Eye (tissue), 1 donor: ENCODE measurements at regions not wholly inside any gene's neighbourhood (a gene's known extent, or its start where the extent isn't known, plus 50 kb on each side); places are given as distances from the start of the nearest gene placed in this dataset.
A peak's percentile ranks its signal among the peaks of the same experiment; 100 is the strongest.
"Not testable (repeated sequence)": the region's sequence is repeated elsewhere in the genome, so short reads cannot be mapped to it uniquely, and the experiment has no call there.

Source experiments
- DNase-seq: peaks from one replicate; pipeline ENCODE4 v3.0.0-alpha.2; 2015

- no peak for DNase-seq
Measured at GRCh38 chr14:30381861-30382480, 177.0 kb upstream of the G2E3 start.

- no peak for DNase-seq
Measured at GRCh38 chr14:30385925-30386324, 173.0 kb upstream of the G2E3 start.

DNA sequence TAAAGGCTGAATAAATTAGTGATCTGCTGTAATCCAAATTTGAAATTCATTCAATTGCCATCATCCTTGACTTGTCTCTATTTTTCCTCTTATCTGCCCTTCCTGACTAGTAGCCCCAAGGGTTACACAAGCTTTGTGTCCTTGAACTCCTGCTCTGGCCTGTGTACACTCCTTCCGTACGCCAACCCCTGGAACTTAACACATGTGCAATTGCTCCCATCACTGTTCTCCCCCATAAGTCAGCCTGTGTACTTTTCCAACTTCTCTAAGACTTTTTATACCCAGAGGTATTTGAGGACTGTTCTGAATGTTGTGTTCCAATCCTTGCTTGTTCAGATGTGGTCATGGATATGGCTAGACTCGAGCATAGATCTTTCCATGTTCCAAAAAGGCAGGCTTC lies 171.1 kb upstream of the G2E3 start:
- no peak for DNase-seq

DNA sequence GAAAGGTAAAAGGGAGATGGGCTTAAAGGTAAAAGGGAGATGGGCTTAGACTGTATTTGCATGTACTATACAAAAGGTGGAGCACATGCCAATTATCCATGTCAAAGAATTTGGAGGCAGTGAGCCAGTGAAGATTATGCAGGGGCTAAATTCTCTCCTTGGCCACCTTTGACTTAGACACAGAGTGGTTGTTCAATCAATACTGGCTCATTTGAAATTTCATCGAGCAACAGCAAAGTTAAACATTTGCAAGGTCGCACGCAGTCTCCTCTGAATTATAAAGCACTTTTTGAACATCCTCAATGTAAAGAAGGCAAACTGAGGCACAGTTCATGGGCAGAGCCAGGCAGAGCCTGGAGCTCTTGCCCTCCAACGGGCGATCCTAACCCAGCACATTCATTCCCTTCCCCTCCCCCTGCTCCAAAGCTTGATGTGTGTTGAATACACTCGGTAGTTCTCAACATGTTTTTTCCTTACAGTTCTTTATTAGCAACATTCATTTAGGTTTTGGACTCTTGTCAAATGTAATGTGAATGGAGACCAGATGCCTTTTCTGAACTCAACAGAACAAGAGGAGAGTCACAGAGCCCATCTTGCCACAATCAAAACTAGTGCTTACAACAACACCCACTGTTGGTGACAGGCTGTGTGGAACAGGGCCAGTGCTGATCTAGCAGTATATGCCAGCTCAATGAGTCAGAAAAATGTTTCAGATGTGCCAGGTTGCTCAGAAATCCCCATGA lies 169.7 kb upstream of the G2E3 start:
- DNase-seq = peak; percentile 24

GRCh38 chr14:30389877-30390385 lies 169.0 kb upstream of the G2E3 start:
- no peak for DNase-seq

DNA sequence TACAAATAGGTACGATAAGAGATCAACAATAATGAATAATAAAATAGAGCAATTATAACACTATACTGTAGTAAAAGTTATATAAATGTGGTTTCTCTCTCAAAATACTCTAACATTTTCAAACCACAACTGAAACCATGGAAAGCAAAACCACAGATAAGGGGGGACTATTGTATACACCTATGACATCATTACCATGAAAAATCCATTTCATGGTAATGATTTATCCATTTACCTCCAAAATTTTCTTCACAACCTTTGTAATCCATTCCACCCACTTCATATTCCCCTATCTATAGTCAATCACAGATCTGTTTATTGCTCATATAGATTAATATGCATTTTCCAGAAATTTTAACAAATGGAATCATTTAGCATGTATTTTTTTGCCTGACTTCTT lies 163.9 kb upstream of the G2E3 start:
- no peak for DNase-seq

GRCh38 chr14:30402846-30403245 lies 156.1 kb upstream of the G2E3 start:
- no peak for DNase-seq

GRCh38 chr14:30403791-30404190 lies 155.2 kb upstream of the G2E3 start:
- no peak for DNase-seq

DNA sequence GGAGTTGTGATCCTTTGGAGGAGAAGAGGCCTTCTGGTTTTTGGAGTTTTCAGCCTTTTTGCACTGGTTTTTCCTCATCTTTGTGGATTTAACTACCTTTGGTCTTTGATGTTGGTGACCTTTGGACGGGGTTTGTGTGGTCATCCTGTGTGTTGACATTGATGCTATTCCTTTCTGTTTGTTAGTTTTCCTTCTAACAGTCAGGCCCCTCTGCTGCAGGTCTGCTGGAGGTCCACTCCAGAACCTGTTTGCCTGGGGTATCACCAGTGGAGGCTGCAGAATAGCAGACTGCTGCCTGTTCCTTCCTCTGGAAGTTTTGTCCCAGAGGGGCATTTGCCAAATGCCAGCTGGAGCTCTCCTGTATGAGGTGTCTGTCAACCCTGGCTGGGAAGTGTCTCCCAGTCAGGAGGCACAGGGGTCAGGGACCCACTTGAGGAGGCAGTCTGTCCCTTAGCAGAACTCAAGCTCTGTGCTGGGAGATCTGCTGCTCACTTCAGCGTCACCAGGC lies 149.4 kb upstream of the G2E3 start:
- DNase-seq = not testable (repeated sequence)

- no peak for DNase-seq
Measured at GRCh38 chr14:30410986-30411385, 148.0 kb upstream of the G2E3 start.

DNA sequence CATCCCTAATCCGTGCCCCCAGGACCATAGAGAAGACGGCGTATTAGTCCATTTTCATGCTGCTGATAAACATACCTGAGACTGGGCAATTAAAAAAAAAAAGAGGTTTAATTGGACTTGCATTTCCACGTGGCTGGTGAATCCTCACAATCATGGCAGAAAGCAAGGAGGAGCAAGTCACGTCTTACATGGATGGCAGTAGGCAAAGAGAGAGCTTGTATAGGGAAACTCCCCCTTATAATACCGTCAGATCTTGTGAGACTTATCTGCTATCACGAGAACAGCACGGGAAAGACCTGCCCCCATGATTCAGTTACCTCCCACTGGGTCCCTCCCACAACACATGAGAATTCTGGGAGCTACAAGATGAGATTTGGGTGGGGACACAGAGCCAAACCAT lies 145.8 kb upstream of the G2E3 start:
- not testable (repeated sequence) for DNase-seq

DNA sequence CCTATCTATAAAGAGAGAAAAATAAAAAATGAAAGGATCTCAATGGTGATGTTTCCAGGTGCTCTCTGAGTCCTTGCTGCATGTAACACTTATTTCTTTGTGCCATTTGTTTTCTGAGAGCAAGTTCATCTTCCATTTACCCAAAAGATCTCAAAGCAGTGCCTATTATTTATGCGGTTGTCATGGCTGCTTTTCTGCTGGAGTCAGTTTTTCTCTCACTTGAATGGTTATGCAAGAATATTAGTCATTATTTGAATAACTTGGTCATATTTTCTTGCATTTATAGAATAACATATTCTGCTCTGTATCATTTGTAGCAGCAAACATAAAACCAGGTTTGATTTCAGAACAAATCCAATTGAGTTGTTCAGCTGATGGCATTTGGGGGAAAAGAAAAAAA lies 141.8 kb upstream of the G2E3 start:
- DNase-seq = no peak

DNA sequence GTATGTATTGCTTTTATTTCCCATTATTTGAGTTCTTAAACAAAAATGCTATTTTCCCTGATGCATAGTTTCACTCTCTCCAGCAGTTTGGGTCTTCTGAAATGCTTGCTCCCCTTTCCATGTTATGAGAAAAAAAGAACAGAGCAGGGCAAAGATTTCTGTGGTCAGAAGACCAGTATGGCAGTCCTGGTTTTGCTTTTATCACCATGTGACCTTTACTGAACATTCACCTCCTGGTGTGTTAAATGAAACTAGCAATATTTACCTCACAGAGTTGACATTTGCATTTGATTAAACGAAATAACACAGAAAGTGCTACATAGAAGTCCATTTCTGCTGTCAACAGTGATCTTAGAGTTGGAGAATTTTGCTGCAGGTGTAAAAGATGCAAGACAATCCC lies 141.0 kb upstream of the G2E3 start:
- no peak for DNase-seq

DNA sequence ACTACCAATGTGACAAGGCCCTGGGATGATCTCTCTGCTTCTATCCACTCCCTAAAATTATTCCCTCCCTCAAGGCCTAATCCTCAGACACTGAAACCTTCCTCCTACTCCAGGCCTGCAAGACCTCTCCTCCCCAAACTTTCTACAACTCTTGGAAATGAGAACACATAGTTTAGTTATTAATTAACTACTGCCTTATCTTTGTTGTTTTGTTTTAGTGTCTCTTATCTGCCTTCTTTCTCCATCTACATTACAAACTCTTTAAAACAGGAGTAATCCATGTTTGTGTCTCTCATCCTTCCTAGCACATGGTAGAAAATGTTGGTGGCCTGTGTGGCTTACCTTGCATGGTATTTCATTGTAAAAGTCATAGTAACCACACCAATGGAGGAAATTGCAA lies 139.9 kb upstream of the G2E3 start:
- no peak for DNase-seq

DNA sequence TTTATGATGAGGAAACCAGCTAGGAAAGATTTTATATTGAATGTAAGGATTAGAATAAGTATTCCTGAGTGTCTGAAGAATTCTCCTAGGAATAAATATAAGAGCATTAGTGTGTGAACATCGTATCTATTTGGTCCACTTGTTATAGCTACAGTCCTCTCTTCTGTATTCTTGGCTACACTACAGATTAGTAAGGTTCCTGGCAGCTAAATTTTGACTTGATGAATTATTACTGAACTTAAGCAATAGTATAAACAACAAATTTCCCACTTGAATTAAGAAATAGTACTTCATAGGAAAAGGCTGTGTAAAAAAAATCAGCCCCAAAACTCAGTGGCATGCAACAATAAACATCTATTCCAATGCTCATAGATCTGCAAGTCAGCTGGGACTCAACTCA lies 138.4 kb upstream of the G2E3 start:
- DNase-seq = no peak

DNA sequence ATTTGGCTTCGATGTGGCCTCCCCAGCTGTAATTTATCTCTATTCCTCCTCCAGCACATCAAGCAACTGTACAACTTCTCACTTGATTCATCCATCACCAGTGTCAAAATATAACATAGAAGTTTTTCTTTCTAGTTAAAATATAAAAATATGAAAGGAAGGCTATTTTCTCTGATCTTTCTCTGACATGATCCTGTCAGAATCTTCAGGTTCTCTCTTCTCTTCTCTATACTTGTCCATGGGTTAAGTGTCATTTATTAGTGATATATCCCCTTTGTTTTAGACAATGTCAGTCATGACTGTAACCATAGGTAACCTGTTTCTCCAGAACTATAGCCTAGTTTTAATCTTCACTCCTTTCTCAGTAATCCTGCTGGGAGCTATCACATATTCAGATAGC lies 132.5 kb upstream of the G2E3 start:
- no peak for DNase-seq

GRCh38 chr14:30427401-30427800 lies 131.6 kb upstream of the G2E3 start:
- no peak for DNase-seq

DNA sequence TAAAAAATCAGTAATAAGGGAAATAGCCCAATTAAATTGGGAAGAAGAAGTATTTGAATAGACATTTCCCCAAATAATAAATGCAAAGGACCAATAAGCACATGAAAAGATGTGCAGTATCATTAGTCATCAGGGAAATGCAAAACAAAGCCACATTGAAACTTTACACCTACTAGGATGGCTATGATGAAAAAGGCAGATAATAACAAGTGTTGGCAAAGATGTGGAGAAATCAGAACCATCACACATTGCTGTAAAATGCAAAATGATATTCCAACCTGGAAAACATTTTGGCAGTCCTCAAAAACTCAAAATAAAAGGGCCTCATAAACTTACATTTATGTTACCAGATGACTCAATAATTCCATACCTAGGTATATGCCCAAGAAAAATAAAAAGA lies 131.1 kb upstream of the G2E3 start:
- no peak for DNase-seq

DNA sequence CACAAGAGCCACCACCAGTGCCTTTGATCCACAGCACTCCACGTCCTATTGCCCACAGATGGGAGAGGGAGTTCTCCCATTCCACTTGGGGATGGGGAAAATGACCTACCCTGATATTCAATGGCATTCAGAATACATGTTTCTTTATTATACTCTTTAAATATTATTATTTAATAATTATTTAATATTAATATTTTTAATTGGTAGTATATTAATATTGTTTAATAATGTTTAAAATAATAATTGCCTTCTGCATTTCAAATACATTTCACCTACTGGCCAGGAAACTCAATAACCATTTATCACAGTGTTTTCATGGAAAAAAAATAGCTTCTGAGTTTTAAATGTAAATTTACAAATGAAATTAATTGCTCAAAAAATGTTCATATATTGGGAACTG lies 127.4 kb upstream of the G2E3 start:
- DNase-seq = no peak

DNA sequence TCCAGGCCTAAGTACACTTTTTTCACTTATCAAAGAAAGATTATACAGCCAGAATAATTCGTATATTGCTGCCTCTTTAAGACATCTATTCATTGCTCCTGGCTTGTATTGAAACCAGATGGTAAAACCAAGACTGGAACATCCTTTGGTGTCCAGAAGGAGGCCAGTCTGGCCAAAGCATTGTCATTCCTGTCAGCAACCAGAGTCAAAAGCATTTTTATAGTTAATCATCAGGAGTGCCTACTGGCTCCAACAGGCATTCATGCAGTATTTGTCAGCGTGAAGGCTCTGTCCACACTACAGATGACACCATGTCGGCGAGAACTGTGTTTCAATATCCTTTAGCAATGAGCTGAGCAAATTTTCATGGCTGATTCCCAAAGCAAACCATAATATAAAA lies 118.0 kb upstream of the G2E3 start:
- no peak for DNase-seq

- DNase-seq = peak; percentile 85
Measured at GRCh38 chr14:30443368-30444007, 115.5 kb upstream of the G2E3 start.

DNA sequence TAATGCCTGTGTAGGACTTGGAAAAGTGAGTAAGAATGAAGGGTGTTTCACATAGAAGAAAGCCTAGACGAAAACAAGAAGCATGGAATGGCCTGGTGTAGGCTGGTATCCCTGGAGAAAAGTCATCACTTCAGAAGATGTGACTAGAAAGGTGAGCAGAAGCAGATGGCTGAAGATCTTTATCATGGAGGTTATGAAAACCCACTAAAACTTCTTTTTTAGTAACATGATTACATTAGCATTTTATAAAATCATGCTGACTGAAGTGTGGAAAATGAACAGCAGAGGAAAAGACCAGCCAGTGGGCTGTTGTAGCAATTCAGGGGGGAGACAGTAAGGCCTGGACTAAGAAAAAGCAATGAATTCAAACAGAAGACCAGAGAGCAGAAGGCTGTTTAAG lies 114.5 kb upstream of the G2E3 start:
- DNase-seq = no peak

GRCh38 chr14:30445011-30445793 lies 113.8 kb upstream of the G2E3 start:
- DNase-seq = no peak
